ENCODE measurements at regions not wholly inside any gene's neighbourhood (a gene's known extent, or its start where the extent isn't known, plus 50 kb on each side); places are given as distances from the start of the nearest gene placed in this dataset.

DNA sequence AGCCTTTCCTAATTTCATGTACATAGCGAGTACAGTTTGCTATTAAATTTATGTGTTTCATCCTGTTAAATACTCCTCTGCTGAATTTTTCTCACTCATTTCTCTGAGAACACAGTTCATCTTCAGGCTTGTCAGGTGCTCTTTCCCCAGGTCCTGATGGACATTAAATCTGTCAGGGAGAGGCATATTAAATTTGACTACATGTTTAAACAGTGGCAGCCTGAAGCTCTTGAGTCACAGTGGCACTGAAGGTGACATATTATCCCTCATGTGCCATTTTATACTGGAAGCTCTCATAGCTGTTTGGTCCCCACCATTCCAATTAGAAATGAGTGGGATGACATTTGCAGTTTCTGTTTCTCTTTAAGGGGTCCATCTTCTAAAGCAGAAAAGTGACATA lies 1089.6 kb upstream of the SORCS1 start:
- peaks cover 12% of the 10 kb centered on the region for H3K9me3 Mint-ChIP-seq
- CTCF ChIA-PET = interaction anchor here (1.4 kb wide), 1 partner anchor 31 kb away, joined by 5 read pairs; no protein-coding TSS in a partner anchor

DNA sequence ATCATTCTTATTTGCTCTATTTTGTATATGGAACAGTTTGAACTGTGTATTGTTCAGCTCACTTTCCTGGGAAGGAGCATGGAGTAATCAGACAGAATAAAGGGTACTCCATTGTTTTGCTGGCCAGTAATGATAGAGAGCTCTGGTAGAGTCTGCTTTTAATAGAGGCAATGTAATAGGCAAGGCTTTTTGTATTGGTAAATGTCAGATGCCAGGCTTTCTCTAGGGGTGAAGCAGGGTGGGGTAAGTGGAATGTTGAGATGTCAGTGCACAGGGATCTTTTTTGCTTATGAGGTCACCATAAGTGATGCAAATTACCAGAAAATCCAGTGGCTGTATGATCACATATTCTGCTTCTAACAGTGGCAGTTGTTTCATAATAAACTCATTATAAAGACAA lies 1088.3 kb upstream of the SORCS1 start:
- DNase-seq = no peak
- ChIA-PET POLR2A (no interaction called here), CTCF (interaction anchor here (1.4 kb wide), 2 partner anchors 15 to 32 kb away, joined by 3 to 5 read pairs; no protein-coding TSS in a partner anchor)
- Mint-ChIP-seq H3K4me3 (no peak overlapping the region), H3K4me1 (no peaks in the 10 kb centered on the region), H3K27ac (no peak overlapping the region), H3K27me3 (no peaks in the 10 kb centered on the region), H3K36me3 (ENCODE audit: low read depth) (no peaks in the 10 kb centered on the region), H3K9me3 (peaks cover 12% of the 10 kb centered on the region)

More for the DNA sequence above, 1089.6 kb upstream of the SORCS1 start:
- Mint-ChIP-seq H3K4me3 (no peak overlapping the region), H3K4me1 (no peaks in the 10 kb centered on the region), H3K36me3 (ENCODE audit: low read depth) (no peaks in the 10 kb centered on the region), H3K27me3 (no peaks in the 10 kb centered on the region), H3K27ac (no peak overlapping the region)
- POLR2A ChIA-PET = no interaction called here
- DNase-seq = no peak

DNA sequence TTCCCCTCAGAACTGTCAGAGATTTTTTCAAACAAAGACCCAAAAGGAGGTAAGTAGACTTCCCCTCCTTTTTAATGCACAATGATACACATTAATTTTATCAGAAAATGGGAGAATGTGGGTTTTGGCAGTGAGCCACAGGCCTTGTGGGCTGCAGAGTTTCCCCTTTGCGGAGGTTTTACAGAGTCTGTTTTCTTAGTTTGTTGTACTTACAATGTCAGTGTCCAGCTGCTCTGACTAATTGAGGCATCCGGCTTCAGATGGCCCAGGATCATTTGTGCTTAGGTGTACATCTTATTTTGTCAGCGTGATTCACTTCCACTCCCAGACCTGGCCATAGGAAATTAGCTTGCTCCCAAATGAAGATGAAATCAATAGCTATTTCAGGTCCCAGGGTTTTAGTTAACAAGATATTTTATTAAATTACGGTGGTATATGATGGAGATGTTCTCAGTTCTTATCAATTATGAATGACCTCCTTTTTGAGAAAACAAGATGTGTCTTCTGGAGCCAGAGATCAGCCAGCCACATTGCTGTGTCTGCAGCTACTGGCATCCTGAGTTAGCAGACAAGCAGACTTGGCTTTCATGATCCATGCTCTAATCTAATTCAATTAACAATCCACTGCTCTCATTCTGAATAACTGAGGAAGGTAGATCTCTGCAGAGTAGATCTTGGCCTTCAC lies 1086.6 kb upstream of the SORCS1 start:
- Mint-ChIP-seq H3K27me3 (no peaks in the 10 kb centered on the region), H3K36me3 (ENCODE audit: low read depth) (no peaks in the 10 kb centered on the region), H3K27ac (no peak overlapping the region), H3K4me1 (no peaks in the 10 kb centered on the region), H3K9me3 (peaks cover 18% of the 10 kb centered on the region), H3K4me3 (no peak overlapping the region)
- DNase-seq = no peak
- ChIA-PET POLR2A (no interaction called here), CTCF (interaction anchor here (0.6 kb wide), 1 partner anchor 1167 kb away, joined by 3 read pairs; no protein-coding TSS in a partner anchor)

DNA sequence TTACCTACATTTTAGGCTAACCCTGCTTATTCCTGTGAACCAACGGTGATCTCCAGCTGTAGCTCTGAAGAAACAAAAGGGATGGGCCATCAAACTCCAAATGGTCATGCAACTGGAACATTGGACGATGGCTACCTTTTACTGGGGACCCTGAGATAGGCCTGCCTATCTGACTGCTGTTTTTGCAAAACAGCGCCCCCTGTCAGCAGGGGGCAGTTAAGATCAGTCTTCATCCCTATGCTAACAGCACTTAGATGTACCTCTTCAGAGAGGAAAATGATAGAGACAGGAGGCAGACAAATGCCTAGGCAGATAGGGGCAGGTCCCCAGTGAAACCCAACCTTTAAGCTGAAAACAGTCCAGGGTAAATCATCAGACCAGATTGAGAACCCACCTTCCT lies 1085.4 kb upstream of the SORCS1 start:
- Mint-ChIP-seq H3K36me3 (ENCODE audit: low read depth) (no peaks in the 10 kb centered on the region), H3K4me3 (no peak overlapping the region), H3K27ac (no peak overlapping the region), H3K27me3 (no peaks in the 10 kb centered on the region), H3K4me1 (no peaks in the 10 kb centered on the region), H3K9me3 (peaks cover 18% of the 10 kb centered on the region)
- ChIA-PET POLR2A (no interaction called here), CTCF (no interaction called here)
- DNase-seq = no peak

DNA sequence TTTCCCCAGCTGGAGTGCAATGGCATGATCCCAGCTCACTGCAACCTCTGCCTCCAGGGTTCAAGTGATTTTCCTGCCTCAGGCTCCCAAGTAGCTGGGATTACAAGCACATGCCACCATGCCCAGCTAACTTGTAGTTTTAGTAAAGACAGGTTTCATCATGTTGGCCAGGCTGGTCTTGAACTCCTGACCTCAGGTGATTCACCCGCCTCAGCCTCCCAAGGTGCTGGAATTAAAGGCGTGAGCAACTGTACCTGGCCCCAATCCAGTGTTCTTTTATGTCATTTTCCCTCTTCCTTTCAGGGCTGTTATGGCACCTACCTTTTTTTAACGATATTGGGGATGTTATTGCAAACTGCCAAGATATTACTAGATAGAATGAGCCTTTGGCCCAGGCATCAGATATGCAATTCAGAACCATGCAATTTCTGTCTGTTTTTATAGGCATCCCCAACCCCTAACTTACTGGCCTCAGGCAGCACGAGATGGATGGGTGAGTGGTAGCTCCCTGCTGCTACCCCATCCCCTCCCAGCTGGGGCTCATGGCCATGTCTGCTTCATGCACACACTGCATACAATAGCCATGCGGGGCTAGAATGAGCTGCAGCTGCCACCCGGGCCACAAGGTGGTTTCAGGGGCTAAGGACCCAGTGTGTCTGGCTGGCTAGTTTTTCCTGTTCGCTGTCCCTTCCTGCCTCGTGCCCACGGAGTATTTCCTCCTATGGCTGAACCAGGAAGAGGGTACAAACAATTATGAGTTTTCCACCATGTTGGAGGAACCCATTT lies 1080.1 kb upstream of the SORCS1 start:
- ChIA-PET CTCF (no interaction called here), POLR2A (no interaction called here)
- peaks cover 20% of the 10 kb centered on the region for H3K9me3 Mint-ChIP-seq
- H3K27me3 Mint-ChIP-seq = no peaks in the 10 kb centered on the region
- H3K4me3 Mint-ChIP-seq = no peak overlapping the region
- H3K27ac Mint-ChIP-seq = no peak overlapping the region
- no peak for DNase-seq
- H3K4me1 Mint-ChIP-seq = no peaks in the 10 kb centered on the region
- no peaks in the 10 kb centered on the region for H3K36me3 Mint-ChIP-seq (ENCODE audit: low read depth)

DNA sequence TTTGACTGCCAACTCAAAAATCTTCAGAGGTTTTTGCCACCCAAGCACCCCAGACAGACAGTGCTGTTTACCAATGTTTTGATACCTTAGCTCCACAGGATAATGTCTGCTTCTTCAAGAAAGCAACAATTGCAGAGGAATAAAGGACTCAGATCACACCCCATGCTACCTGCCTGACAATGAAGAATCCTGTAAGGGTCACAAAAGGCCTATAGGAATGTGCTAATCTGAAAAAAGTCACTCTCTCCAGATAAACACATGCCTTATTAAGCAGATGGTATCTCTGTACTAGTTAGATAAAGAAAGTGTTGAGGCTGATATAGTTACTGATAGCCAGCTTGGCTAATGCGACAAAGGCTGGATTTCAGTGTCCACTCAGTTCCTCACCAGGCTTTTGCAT lies 1076.7 kb upstream of the SORCS1 start:
- no peak for DNase-seq
- no peak overlapping the region for H3K27ac Mint-ChIP-seq
- peaks cover 14% of the 10 kb centered on the region for H3K9me3 Mint-ChIP-seq
- H3K4me3 Mint-ChIP-seq = no peak overlapping the region
- ChIA-PET CTCF (interaction anchor here (0.6 kb wide), 1 partner anchor 18 kb away, joined by 3 read pairs; no protein-coding TSS in a partner anchor), POLR2A (no interaction called here)
- no peaks in the 10 kb centered on the region for H3K27me3 Mint-ChIP-seq
- H3K36me3 Mint-ChIP-seq (ENCODE audit: low read depth) = no peaks in the 10 kb centered on the region
- no peaks in the 10 kb centered on the region for H3K4me1 Mint-ChIP-seq

DNA sequence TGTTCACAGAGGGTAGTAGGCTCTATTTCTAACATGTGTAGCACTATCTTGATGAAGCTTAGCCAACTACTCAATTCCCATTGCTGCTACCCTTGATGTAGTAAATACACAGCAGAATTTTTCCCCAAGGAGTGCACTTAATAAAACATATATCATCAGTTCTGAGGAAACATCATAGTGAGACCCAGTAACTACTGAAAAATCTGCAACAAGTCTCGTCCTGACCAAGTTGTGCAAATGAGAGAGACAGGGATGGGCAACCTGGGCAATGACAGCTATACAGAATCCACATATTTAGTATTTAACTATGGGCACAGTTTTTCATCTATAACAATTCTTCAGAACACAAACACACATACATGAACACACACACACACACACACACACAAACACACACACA lies 1073.8 kb upstream of the SORCS1 start:
- Mint-ChIP-seq H3K4me1 (no peaks in the 10 kb centered on the region), H3K27me3 (no peaks in the 10 kb centered on the region), H3K4me3 (no peak overlapping the region), H3K36me3 (ENCODE audit: low read depth) (no peaks in the 10 kb centered on the region), H3K27ac (no peak overlapping the region), H3K9me3 (peaks cover 7% of the 10 kb centered on the region)
- DNase-seq = no peak
- POLR2A ChIA-PET = no interaction called here
- CTCF ChIA-PET = interaction anchor here (1.3 kb wide), 1 partner anchor 15 kb away, joined by 3 read pairs; no protein-coding TSS in a partner anchor

DNA sequence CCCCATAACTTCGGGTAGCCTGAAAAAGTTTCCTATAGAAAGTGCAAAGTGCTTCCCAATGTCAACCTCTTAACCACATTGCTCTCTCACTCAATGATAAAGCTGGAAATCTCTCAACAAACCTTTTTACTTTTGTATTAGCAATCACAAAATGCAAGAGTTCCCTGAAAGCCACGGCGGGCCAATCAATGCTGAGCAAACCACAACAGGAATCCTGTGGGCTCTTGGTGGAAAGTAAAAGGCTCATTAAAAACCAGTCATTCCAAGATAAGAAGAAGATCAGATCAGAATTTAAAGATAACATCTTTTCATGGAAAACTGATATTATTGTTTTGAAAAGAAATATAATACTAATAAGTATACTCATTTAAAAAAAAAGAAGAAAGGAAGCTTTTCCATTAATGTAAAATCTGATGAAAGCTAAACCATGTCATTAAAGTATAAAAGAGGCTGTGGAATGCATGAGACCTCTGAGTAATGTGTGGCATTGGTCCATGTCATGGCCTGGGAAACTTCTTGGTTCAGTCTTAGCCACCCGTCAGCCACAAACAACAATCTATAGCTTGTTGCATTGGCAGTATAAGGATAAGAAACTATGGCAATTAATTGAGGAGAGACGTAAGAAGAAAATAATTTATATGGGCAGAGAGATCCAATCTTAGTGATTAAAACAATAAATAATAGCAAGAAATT lies 1066.1 kb upstream of the SORCS1 start:
- CTCF ChIA-PET = no interaction called here
- H3K36me3 Mint-ChIP-seq (ENCODE audit: low read depth) = no peaks in the 10 kb centered on the region
- H3K27me3 Mint-ChIP-seq = no peaks in the 10 kb centered on the region
- no peak overlapping the region for H3K27ac Mint-ChIP-seq
- POLR2A ChIA-PET = no interaction called here
- no peaks in the 10 kb centered on the region for H3K9me3 Mint-ChIP-seq
- no peaks in the 10 kb centered on the region for H3K4me1 Mint-ChIP-seq
- no peak for DNase-seq
- no peak overlapping the region for H3K4me3 Mint-ChIP-seq

DNA sequence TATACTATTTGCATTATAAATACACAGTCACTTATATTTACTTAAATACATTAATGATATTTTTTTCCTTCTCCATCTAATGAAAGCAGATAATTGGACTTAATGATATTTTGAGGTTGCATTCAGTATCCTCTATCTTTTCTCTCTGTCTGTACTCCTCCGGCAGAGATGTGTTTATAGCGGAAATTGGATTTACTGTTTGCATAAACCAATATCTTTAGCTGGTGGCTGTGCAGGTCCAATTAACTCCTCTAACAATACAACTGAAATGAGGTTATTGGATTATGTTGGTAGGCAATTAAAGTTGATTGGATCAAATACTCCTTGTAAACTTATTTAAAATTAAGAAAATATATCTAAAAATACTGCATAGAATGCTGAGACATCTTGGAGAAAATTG lies 1044.2 kb upstream of the SORCS1 start:
- peaks cover 12% of the 10 kb centered on the region for H3K9me3 Mint-ChIP-seq
- ChIA-PET CTCF (no interaction called here), POLR2A (no interaction called here)
- no peak overlapping the region for H3K27ac Mint-ChIP-seq
- DNase-seq = no peak
- H3K4me1 Mint-ChIP-seq = no peaks in the 10 kb centered on the region
- H3K27me3 Mint-ChIP-seq = no peaks in the 10 kb centered on the region
- no peak overlapping the region for H3K4me3 Mint-ChIP-seq
- H3K36me3 Mint-ChIP-seq (ENCODE audit: low read depth) = no peaks in the 10 kb centered on the region

DNA sequence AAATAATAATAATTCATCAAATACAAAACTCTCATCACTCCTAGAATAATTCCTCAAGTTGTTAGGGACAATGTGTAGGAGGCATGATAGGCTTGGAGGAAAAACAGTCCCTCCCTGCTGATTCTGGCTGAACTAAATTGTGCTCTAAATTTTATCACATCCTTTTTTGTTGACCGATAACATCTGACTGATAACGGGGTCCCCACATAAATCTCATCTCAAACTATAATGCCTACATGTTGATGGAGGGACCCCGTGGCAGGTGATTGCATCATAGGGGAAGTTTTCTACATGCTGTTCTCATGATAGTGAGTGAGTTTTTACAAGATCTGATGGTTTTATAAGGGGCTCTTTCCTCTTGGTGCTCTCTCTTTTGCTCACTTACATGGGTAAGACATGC lies 1043.5 kb upstream of the SORCS1 start:
- H3K36me3 Mint-ChIP-seq (ENCODE audit: low read depth) = no peaks in the 10 kb centered on the region
- no peak for DNase-seq
- CTCF ChIA-PET = no interaction called here
- H3K27ac Mint-ChIP-seq = no peak overlapping the region
- POLR2A ChIA-PET = no interaction called here
- peaks cover 9% of the 10 kb centered on the region for H3K9me3 Mint-ChIP-seq
- no peaks in the 10 kb centered on the region for H3K27me3 Mint-ChIP-seq
- H3K4me1 Mint-ChIP-seq = no peaks in the 10 kb centered on the region
- H3K4me3 Mint-ChIP-seq = no peak overlapping the region

DNA sequence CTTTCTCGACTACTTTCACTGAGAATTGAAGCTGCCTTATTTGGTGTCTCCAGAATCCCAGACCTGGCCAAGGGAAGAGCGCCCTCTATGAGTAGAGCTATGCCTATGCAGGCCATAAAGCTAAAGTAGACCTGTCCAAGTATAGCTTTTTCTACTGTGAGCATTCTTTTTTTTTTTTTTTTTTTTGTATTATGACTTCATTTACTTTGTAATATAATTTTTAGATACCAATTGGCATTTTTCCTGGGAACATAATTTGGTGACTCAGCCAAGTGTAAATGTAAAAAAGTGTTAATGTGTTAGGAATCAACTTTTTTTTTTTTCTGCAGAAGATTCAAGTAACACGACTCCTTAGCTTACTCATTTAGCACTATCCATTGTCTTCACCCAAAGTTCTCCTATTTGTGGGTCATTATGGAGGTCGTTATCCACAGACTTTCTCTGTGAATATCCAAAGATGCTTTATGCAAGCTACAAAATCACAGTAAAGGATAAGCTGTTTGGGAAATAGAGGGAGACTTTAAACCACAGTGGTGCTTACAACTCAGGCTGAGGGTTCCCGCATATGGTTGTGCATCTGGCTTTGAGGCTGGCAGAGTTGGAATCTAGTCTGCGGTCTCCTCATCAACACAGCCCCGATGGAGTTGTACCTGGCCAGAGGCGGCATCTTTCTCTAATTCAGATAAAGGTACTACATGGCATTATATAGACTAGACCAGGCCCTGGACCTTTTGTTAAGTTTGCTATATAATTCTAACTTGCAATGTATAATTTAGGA lies 1040.2 kb upstream of the SORCS1 start:
- CTCF ChIA-PET = interaction anchor here (0.7 kb wide), 1 partner anchor 71 kb away, joined by 4 read pairs; no protein-coding TSS in a partner anchor
- Mint-ChIP-seq H3K9me3 (peaks cover 7% of the 10 kb centered on the region), H3K4me3 (no peak overlapping the region), H3K27ac (no peak overlapping the region), H3K27me3 (no peaks in the 10 kb centered on the region), H3K4me1 (no peaks in the 10 kb centered on the region), H3K36me3 (ENCODE audit: low read depth) (no peaks in the 10 kb centered on the region)
- DNase-seq = no peak
- POLR2A ChIA-PET = no interaction called here

DNA sequence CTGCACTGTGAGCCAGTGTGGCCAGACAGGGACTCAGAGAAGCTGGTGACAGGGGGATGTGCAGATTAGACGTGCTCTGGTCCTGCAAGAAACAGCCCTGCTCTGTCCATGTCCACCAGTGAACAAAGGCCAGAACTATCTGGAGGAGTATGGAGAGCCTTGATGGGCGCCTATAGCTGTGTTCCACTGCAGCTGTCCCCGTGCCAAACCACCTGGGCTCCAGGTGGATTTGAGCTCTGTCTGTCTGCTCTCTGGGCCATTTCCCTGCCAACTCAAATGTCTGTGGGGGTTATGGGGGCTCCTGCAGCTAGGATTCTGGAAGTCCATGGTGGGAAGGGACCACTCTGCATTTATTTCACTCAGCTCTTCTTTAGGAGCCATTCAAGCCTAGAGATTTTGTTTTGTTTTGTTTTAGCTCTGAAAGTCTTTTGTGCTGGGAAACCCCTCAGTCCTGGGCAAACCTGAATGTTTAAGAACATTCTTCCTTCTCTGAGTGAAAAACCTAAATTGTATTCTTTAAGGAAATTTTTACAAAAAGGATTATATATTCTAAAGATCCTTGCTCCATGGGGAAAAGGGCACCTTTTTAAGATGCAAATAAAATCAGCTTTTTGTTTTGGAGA lies 1039.5 kb upstream of the SORCS1 start:
- POLR2A ChIA-PET = no interaction called here
- Mint-ChIP-seq H3K4me3 (no peak overlapping the region), H3K4me1 (no peaks in the 10 kb centered on the region), H3K9me3 (peaks cover 7% of the 10 kb centered on the region), H3K27ac (no peak overlapping the region), H3K27me3 (no peaks in the 10 kb centered on the region), H3K36me3 (ENCODE audit: low read depth) (no peaks in the 10 kb centered on the region)
- no peak for DNase-seq
- CTCF ChIA-PET = interaction anchor here (0.7 kb wide), 1 partner anchor 72 kb away, joined by 4 read pairs; no protein-coding TSS in a partner anchor

All from activated CD4-positive, alpha-beta T cell treated with anti-CD3 and anti-CD28 coated beads, Interleukin-2, amount 10 ng/mL, durations not matched to agents 7 days and 5 days (primary cell).